DMS 273 (cell line): ENCODE measurements at regions not wholly inside any gene's neighbourhood (a gene's known extent, or its start where the extent isn't known, plus 50 kb on each side); places are given as distances from the start of the nearest gene placed in this dataset.
A peak's percentile ranks its signal among the peaks of the same experiment; 100 is the strongest.

Experiments
- DNase-seq: peaks from one replicate; lab custom pipeline; 2025; ENCODE audit not compliant: unreplicated experiment; lab: John Stamatoyannopoulos, UW

GRCh38 chr22:48096411-48096810 lies 1334.0 kb downstream of the TBC1D22A start:
- no peak for DNase-seq

- DNase-seq, result no peak
Measured at GRCh38 chr22:48093981-48094380, 1331.5 kb downstream of the TBC1D22A start.

GRCh38 chr22:48092866-48093265 lies 1330.4 kb downstream of the TBC1D22A start:
- DNase-seq, result no peak

- no peak for DNase-seq
Measured at GRCh38 chr22:48091656-48092223, 1329.3 kb downstream of the TBC1D22A start.

- DNase-seq, result no peak
Measured at GRCh38 chr22:48091060-48091650, 1328.7 kb downstream of the TBC1D22A start.

- DNase-seq, result no peak
Measured at GRCh38 chr22:48090332-48090672, 1327.9 kb downstream of the TBC1D22A start.

GRCh38 chr22:48089601-48090331 lies 1327.3 kb downstream of the TBC1D22A start:
- DNase-seq, result no peak

GRCh38 chr22:48088926-48089536 lies 1326.6 kb downstream of the TBC1D22A start:
- DNase-seq, result peak; percentile 5

GRCh38 chr22:48088251-48088650 lies 1325.8 kb downstream of the TBC1D22A start:
- no peak for DNase-seq

- DNase-seq, result no peak
Measured at GRCh38 chr22:48085901-48086645, 1323.6 kb downstream of the TBC1D22A start.

GRCh38 chr22:48084729-48085050 lies 1322.2 kb downstream of the TBC1D22A start:
- DNase-seq, result no peak

GRCh38 chr22:48084041-48084728 lies 1321.7 kb downstream of the TBC1D22A start:
- DNase-seq, result no peak

GRCh38 chr22:48083502-48083901 lies 1321.1 kb downstream of the TBC1D22A start:
- no peak for DNase-seq

GRCh38 chr22:48082284-48082683 lies 1319.8 kb downstream of the TBC1D22A start:
- DNase-seq, result no peak

GRCh38 chr22:48081281-48081680 lies 1318.8 kb downstream of the TBC1D22A start:
- DNase-seq, result no peak

GRCh38 chr22:48080316-48081165 lies 1318.1 kb downstream of the TBC1D22A start:
- no peak for DNase-seq

- DNase-seq, result no peak
Measured at GRCh38 chr22:48079505-48080290, 1317.2 kb downstream of the TBC1D22A start.

GRCh38 chr22:48078825-48079224 lies 1316.4 kb downstream of the TBC1D22A start:
- no peak for DNase-seq

GRCh38 chr22:48077699-48078098 lies 1315.2 kb downstream of the TBC1D22A start:
- DNase-seq, result no peak
